Activated CD8-positive, alpha-beta memory T cell treated with anti-CD3 and anti-CD28 coated beads for 24 hours (primary cell): ENCODE measurements at regions not wholly inside any gene's neighbourhood (a gene's known extent, or its start where the extent isn't known, plus 50 kb on each side); places are given as distances from the start of the nearest gene placed in this dataset.
"Not testable (repeated sequence)": the region's sequence is repeated elsewhere in the genome, so short reads cannot be mapped to it uniquely, and the experiment has no call there.

Experiments used
- DNase-seq: peaks from one replicate; pipeline ENCODE4 v3.0.0-alpha.2; 2020

DNA sequence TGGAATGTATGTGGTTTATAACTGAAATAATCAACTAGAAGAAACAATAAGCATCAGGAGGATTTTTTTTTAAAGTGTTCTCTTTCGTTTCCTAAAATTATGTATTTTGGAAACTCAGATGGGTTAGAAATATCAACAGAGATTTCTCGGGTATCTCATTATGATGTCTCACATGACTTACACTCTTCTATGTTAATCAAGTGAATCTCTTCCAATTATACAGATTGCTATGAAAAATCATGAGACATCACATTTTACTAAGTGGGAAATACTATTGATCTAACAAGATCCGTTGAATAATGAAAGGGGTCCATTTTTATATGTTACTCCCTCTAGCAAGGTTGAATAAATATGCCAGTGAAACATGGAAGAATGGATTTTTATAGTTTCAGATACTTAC is 54.7 kb upstream of the NRIP1 start:
- DNase-seq, result no peak

DNA sequence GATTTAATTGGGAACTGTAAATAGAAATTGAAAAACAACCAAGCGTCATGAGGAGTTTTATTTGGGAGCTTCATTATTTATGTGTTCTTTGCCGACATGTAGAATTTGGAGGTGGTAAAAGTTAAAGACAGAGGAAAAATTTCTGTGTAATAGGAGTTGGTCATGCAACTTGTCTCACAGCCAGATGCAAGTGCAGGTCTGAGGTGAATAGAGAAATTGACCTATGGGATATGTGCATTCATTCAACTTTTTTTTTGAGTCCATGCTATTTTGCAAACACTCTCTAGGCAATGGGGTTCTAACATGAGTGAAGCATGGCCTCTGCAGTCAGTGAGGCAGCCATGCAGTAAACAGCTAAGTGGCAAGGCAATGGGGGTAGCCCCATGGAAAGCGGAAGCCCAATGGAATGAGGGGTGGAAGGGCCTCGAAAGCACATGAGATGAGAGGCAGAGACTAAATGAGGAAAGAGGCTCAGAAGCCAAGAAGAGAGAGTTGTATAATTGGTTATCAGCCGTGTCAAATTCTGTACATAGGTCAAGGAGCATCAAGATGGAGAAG is 56.4 kb upstream of the NRIP1 start:
- no peak for DNase-seq

DNA sequence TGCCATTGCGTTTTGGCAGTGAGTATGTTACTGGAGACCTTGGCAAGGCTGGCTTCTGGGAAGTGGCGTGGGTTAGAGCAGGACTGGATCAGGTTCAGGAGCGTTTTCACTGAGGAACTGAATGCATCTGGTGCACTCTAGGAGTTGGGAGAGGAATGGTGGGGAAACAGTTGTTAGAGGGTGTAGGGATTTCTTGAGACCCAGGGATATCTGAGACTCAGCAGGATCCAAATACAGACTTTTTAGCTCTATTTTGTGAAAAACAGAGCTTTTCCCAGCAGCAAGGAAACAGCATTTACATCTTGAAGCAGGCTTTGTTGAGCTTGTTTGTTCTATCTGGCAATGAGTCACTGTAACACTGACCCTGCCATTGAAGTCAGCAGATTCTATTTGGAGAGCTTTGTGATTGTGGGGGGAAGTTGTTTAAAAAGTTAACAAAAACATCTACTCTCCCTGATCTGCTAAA is 56.9 kb upstream of the NRIP1 start:
- no peak for DNase-seq

DNA sequence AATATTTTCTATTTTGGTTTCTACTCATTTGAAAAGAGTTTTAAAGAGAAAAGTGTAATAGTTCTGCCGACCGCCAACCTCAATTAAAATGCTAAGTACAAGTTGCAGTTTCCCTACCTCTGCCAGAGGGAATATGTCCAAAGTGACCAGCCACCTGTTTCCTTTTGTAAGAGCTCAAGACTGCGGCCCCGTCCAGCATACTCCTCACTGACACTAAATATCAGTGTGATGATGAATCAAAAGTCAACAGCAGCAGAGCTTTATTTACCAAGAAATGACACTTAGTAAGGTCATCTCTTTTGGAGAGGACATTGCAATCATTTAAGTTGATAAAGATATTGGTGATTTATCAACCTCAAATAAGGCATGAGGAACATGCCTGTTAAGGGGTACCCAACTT is 57.4 kb upstream of the NRIP1 start:
- no peak for DNase-seq

DNA sequence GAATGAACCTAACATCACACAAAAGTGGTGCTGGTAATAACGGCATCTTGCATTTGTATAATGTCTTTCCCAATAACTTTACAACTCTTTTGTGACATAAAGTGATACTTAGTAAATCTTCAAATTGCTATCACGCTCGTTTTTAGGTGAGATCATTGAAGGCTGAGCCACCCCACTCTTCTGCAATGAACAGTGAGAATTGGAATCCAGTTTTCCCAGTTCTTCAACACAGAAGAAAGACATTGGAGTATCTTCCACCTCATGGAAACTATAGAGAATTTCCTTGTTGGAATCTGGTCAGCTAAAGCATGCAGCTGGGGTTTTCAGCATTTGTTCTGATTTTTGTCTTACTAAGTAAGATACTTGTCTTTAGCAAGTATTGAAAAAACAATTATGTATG is 59.9 kb upstream of the NRIP1 start:
- DNase-seq, result no peak

DNA sequence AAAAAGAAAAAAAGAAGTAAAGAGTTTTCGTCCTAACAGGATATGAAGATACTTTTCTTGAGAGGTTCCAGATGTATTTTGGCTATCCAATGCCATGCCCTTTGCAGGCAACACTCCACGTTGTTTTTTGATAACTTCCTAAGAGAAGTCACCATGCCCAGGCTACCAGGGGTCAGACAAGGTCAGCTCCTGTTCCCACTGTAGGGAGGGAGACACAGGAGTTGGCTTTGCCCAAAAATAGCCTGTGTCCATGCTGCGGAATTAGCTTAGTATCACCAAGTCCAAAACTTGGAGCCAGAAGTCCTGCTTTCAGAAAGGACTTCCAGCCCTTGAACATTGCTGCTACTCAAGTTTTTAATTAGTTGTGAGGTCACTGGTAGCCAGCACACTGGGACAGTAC is 62.1 kb upstream of the NRIP1 start:
- no peak for DNase-seq

DNA sequence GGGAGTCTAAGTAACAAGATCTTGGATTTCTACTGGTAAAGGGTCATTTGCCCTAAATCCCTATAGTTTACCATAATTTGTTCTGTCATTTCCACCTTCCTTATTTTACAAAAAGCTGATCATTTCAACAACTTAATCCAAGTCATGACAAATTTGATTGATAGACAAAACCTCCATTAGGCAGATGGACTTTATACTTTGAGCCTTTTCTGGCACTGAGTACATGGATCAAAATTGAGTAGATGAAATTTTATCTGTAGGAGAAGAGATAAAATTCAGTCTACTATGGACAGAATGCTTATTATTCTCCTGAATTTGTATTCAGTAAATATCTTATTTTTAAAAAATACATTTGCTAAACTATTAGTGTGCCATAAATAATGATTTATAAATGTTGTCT is 62.6 kb upstream of the NRIP1 start:
- DNase-seq, result no peak

DNA sequence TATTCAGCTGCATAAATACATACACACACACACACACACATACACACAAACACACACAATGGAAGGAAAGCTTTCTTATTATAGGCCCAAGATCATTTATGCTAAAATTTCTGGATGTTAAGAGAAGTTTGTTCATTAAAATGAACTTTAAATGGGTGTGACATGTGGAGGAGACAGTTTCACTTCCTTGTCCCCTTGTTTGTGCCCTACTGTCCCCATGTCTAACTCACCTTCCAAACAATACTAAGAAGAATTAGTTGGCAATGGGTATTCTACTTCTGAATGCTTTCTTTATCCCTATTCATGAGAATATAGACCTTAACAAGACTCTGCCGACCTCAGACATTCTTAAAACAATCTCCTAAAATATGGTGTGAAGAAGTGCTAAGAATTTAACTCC is 63.5 kb upstream of the NRIP1 start:
- no peak for DNase-seq

DNA sequence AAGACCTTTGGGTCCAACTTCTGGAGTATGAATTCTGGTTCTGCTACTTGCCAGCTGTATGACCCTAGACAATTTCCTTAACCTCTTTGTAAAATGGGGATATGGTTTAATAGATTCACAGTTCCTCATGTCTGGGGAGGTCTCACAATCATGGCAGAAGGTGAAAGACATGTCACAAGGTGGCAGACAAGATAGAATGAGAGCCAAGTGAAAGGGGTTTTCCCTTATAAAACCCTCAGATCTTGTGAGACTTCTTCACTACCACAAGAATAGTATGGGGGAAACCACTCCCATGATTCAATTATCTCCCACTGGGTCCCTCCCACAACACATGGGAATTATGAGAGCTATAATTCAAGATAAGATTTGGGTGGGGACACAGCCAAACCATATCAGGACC is 63.9 kb upstream of the NRIP1 start:
- DNase-seq, result not testable (repeated sequence)

DNA sequence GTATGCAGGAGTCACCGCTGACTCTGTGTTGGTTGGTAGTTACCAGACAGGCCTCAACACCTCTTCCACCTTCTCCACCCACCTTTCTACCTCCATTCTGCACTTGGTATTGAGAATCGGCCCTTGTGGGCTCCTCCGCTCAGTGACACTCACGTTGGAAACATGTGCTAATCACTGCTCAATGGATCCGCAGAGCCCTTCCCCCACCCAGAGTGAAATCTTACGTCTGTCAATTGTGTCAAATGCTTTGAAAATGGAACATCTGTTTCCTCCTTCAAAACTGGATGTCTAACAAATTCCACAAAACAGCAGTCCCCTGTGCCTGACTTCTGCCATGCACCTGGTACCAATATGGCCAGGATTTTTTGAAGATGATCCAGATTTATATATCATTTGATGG is 65.5 kb upstream of the NRIP1 start:
- DNase-seq, result no peak

DNA sequence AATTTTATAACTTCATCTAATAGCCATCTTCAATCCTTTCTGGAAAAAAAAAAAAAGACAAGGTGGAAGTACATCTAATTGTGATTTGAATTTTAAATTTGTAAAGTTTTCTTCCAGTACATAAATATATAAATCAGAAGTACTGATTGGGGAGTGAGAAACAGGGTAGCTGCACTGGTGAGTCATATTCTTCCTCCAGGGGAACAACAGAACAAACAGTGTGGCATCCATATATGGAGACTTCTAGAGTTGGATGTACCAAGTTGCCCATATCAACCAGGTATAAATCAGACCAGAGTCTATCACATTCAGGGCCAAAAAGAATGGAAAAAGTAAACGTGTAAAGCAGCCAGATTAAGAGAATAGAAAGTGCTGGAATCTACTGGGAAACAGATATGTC is 66.0 kb upstream of the NRIP1 start:
- DNase-seq, result no peak

DNA sequence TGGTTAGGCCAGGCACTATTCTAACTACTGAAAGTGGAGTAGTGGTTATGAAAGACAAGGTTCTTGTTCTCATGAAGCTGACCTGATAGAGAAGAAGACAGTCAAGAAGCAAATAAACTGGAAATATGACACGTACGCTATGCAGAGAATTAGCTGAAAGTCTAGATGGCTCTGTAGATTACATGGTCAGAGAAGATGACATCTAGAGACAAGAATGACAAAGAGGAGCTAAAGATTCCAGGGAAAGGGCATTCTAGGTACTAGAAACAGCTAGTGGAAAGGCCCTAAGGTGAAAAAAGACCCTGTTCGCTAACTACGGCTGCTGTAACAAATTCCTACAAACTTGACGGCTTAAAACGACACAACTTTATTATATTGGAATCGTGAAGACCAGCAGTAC is 68.0 kb upstream of the NRIP1 start:
- no peak for DNase-seq

DNA sequence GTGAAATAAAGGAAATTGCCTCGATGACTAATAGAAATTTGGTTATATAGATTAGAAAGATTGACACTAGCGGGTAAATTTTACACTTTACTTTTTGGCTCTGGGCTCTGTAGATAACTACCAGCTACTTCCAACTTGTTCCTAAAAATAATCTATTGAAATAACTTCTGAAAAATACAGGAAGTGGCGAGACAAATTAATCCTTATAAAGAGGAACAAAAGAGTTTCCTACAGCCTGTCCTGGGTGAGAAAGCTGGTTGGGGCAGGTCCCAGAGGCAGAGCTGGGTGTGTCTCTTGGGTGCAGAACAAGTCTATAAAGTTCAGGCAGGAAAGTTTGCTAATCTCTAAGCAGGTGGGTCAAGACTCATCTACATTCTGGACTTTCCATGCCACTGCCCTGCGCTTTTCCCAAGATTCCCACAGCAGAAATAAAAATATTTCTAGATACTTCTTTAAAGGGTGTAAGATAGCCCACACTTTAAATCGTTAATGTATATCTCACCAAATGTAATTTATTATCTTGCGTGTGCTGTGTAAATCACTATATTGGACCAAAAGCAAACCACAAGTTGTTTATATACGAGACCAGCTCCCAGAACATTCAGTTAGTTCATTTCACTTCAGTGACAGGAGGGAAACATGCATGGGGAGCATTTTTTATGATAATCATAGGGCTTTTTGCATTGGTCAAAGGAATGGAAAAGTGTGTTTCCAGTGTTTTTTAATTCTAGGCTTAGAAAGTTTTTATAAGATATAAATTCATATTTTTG is 70.1 kb upstream of the NRIP1 start:
- DNase-seq, result no peak

DNA sequence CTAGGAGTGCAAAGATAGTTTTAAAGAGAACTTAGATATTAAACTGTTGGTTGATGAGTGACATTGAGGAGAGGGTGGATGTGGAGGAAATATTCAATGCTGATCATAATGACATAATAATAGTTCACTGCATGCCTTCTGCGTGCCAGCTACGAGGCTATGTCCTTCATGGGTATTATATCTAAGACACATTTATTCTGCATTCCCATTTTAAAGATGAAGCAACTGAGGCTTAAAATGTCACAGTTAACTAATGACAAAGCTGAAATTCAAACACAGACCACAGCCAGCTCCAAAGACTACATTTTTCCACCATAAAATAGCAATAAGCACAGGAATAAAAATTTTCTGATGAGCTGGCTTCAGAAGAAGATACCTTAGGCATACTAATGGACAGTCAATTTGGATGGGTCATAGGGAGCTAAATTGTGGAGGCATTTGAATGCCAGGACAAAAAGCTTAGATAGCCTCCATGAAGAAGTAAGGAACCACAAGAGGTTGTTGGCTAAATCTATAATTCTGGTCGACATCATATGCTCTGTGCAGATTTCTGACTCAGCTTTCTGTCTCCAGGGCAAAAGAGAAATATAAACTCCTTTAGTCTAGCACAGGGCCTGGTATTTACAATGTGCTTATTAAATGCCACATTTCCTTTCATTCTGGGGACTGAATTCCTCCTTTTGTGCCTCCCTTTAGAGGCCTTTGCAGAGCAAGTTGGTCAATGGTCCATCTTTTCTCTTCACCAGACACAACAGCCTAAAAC is 71.2 kb upstream of the NRIP1 start:
- DNase-seq, result no peak

DNA sequence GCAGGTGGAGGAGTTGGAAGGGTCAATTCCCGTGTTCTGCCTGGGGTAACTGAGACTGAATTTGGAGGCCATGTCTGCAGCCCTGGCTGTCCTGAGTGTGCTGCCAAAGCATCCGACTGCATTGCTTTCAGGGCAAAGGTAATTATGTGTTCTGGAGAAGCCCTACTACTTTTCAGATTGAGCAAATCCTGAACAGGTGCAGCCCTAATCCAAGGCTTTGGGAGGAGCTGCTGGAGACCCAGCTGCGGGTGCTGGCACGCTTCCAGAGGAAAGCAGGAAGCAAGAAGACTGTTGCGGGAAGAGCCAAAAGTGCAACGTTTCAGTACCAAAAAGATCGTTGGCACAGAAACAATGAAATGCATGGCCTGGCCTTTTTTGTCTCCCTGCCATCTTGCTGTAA is 73.7 kb upstream of the NRIP1 start:
- no peak for DNase-seq

DNA sequence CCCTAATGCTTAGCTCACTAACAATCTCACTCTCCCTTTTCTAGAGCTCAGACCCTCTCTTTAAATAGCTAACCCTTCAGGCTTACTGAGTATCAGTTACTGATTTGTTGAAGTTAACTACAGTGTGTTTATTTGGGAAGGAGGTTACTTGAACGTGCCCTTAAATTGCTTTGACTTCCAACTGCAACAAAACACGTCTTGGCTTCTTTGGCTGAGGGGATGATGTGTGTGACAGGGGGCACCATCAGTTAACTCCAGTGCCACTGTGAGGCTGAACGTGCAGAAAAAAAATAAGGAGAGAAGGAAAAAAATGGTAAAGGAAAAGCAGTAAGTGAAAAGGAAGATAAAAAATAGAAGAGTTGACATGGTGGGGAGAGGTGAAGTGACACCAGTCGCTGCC is 75.1 kb upstream of the NRIP1 start:
- DNase-seq, result no peak

DNA sequence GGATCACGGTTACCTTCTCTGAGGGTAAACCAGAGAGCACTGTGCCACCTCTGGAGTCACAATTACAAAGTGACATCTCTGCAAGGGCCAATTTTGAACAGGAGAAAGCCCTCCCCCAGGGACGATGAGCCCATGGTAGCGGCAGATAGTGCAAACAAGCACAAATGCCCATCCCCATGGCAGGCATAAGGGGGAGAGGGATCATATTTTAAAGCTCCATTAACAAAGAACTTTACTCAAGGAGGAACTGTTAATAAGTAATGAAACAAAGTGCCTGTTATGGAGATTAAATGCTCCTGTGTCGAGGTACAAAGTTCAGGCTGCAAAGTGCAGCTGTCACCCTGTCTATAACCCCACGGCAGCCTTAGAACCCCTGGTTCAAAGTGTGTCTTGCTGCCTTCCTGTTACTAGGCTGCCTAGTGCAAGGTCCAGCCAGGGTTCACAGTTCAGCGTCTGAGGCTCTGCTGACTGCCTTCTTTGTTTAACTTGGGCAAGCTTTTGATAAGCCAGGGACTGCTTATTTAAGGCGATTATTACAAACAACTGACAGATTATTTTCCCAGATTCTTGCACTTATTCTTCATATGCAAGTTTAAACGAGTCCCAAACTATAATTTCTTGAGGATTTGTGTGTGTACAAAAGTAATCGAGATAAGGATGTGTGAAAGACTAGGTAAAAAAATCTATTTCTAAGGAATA is 75.7 kb upstream of the NRIP1 start:
- DNase-seq, result no peak

DNA sequence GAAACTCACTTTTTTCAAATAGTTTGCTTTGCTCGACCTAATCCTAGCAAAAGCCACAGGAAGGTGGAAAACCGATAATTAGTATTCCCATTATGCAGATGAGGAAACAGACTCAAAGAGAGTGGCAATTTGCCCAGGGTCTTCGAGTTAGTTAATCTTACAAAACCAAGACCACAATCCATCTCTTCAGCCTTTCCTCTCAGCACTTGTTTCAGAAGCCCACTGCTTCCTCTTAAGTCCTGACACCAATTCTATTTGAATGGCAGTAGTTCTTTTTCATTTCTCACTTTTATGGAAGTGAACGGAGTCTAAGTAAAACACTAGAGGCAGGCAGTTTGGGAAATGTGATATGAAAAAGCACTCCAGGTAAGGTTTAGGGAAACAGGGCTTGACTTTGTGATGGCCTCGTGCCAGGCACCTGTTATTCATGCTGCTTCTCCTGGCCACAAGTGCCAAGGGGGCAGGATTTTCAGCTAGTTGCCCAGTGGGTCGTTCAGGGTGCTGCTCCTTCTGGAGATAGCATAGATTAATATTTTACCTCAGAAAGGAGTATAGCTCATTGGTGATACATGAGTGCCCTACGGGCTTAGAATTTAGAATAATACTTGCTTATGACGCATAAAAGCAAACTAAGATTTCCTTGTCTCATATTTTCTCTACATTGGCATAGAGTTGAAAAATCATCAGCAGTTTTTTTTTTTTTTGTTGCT is 76.6 kb upstream of the NRIP1 start:
- DNase-seq, result no peak

DNA sequence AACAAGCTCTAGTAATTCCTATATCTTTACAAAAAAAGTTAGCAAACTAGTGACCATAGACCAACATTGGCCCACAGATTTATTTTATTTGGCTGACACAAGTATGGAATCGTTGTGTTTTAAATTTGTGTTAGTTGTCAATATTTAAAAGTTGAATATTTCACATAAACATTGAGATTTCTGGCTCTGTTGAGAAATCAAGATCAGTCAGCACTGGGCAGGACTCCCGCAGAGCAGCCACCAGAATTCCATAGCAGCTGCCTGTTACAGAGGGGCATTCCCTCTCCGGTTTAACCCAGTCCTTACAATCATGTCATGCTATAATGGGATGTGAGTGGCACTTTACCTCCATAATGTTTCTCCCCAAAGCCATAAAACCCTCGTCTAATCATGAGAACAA is 79.2 kb upstream of the NRIP1 start:
- DNase-seq, result no peak

DNA sequence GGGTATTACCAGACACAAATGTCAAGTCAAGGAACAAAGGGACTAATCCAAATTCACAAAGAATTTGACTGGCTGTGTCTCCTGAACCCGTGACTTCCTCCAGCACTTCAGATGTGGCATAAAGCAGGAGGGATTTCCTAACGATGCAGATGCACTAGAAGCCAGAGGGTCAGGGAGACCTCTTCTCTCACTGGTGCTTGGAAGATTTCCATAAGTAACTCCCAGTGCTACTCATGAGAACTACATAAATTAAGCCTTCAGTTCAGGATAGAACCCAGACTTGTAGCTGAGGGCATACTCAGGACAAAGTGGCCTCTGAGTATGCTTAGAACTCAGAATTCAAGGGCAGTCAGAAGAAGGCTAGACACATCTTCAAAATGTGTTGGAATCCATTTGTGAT is 83.6 kb upstream of the NRIP1 start:
- no peak for DNase-seq

DNA sequence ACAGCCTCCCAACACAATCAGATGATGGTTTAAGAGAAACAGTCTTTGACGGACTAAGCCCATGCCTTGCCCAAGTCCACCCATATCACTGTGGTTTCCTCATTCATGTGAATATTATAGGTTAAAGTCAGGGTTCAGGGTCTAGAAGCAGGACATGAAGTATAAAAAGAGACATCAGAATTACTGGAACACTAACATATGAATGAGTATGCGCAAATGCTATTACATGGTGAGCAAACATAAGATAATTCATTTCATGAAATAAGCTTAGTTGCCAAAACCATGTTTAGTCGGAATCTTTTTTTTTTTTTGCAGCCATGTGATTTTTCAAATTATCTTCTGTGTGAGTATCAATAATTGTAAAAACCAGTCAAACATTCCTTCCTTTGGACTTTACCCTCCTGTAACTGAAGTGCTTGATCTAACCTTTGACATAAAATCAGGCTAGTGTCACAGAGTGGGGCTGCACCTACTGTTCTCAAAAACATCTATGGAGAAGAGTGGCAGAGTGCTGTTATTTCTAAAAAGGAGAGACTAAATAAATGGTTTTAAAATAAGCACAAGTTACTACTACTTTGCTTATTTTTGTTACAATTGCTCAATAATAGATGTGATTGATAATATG is 84.9 kb upstream of the NRIP1 start:
- DNase-seq, result no peak

DNA sequence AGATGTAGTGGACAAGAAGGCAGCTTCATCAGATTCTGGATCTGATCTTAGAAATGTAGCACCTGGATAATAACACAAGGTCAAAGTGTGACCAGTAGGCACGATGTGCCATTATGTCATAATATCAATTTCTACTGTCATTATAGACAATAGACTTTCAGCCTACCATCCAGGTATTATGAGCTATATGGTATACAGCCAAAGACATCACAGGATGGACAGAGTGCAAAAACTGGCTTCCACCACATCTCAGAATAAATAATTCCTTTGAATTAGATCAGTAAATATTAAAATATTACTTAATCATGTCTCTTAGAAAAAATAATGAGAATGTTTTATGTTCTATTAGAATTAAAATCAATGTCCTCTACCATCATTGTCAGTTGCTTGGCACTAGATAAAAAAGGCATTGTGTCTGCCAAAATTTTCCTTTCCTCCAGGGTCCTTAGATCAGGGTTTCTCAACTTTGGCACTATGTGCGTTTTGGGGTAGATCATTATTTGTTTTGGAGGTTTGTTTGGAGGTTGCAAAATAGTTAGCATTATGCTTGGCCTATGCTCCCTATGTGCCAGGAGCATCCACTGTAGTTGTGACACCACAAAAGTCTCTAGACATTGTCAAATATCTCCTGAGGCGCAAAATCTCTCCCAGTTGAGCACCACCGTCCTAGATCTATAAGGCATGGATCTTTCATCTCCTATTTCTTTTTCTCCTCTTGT is 86.7 kb upstream of the NRIP1 start:
- no peak for DNase-seq
